CMK (cell line): ENCODE measurements at regions not wholly inside any gene's neighbourhood (a gene's known extent, or its start where the extent isn't known, plus 50 kb on each side); places are given as distances from the start of the nearest gene placed in this dataset.

Experiments used
- DNase-seq: peaks from one replicate; pipeline ENCODE4 v3.0.0-alpha.2; 2010; ENCODE audit warnings: low read depth

GRCh38 chr1:181326348-181326747 lies 157.0 kb upstream of the CACNA1E start:
- no peak for DNase-seq

GRCh38 chr1:181327796-181328195 lies 155.5 kb upstream of the CACNA1E start:
- no peak for DNase-seq

GRCh38 chr1:181334724-181335123 lies 148.6 kb upstream of the CACNA1E start:
- DNase-seq, result no peak

- no peak for DNase-seq
Observed at GRCh38 chr1:181335631-181336030, 147.7 kb upstream of the CACNA1E start.

- DNase-seq, result no peak
Observed at GRCh38 chr1:181341026-181341632, 142.2 kb upstream of the CACNA1E start.

GRCh38 chr1:181344091-181344490 lies 139.2 kb upstream of the CACNA1E start:
- DNase-seq, result no peak

GRCh38 chr1:181345146-181345545 lies 138.2 kb upstream of the CACNA1E start:
- DNase-seq, result no peak

GRCh38 chr1:181347495-181348390 lies 135.6 kb upstream of the CACNA1E start:
- no peak for DNase-seq

GRCh38 chr1:181349512-181349911 lies 133.8 kb upstream of the CACNA1E start:
- DNase-seq, result no peak

GRCh38 chr1:181350131-181350530 lies 133.2 kb upstream of the CACNA1E start:
- DNase-seq, result no peak

GRCh38 chr1:181351740-181352139 lies 131.6 kb upstream of the CACNA1E start:
- DNase-seq, result no peak

GRCh38 chr1:181352695-181353094 lies 130.6 kb upstream of the CACNA1E start:
- no peak for DNase-seq

- no peak for DNase-seq
Observed at GRCh38 chr1:181353526-181353925, 129.8 kb upstream of the CACNA1E start.

- no peak for DNase-seq
Observed at GRCh38 chr1:181354865-181355264, 128.5 kb upstream of the CACNA1E start.

GRCh38 chr1:181356505-181357340 lies 126.6 kb upstream of the CACNA1E start:
- no peak for DNase-seq

GRCh38 chr1:181359012-181359411 lies 124.3 kb upstream of the CACNA1E start:
- DNase-seq, result no peak

- no peak for DNase-seq
Observed at GRCh38 chr1:181364801-181365200, 118.5 kb upstream of the CACNA1E start.

- no peak for DNase-seq
Observed at GRCh38 chr1:181366910-181367309, 116.4 kb upstream of the CACNA1E start.

- no peak for DNase-seq
Observed at GRCh38 chr1:181369416-181369815, 113.9 kb upstream of the CACNA1E start.

- DNase-seq, result no peak
Observed at GRCh38 chr1:181383695-181384094, 99.6 kb upstream of the CACNA1E start.

GRCh38 chr1:181386340-181386739 lies 97.0 kb upstream of the CACNA1E start:
- no peak for DNase-seq

- no peak for DNase-seq
Observed at GRCh38 chr1:181386951-181387350, 96.4 kb upstream of the CACNA1E start.

- no peak for DNase-seq
Observed at GRCh38 chr1:181387702-181388101, 95.6 kb upstream of the CACNA1E start.
